B cell (primary cell): ENCODE measurements at regions not wholly inside any gene's neighbourhood (a gene's known extent, or its start where the extent isn't known, plus 50 kb on each side); places are given as distances from the start of the nearest gene placed in this dataset.
"Not testable (repeated sequence)": the region's sequence is repeated elsewhere in the genome, so short reads cannot be mapped to it uniquely, and the experiment has no call there.

Source experiments
- ATAC-seq: fragments of 200-7000 bp; cut with Tn5 transposase; one replicate; pipeline ENCODE4 v1.10.0; 2021; ENCODE audit warnings: low read depth, mild to moderate bottlenecking, moderate number of reproducible peaks, moderate library complexity
- CTCF ChIA-PET: fragments of 350-600 bp; sonication (Branson Sonifier 250); formaldehyde crosslinking; loops from one replicate; lab custom pipeline; 2021; ENCODE audit warnings: antibody characterized with exemption, inconsistent platforms; lab: Charles Lee
- POLR2A ChIA-PET: fragments of 350-600 bp; sonication (Branson Sonifier 250); formaldehyde crosslinking; loops from one replicate; lab custom pipeline; 2021; ENCODE audit warnings: antibody characterized with exemption; lab: Charles Lee
- DNase-seq: peaks from one replicate; pipeline ENCODE4 v3.0.0; 2013
- H2AFZ ChIP-seq: 2 replicates; pipeline ENCODE4 v1.6.1; 2012; ENCODE audit warnings: mild to moderate bottlenecking, low read depth, low read length; ENCODE audit not compliant: insufficient read depth, poor library complexity, severe bottlenecking
- H3K27ac ChIP-seq, 2 donors: 1 replicate in 1 of 2; 2 replicates in 1 of 2; pipeline ENCODE4 v1.5.1; 2012 to 2013; ENCODE audit warnings: low read length in 2 of 2, mild to moderate bottlenecking in 2 of 2, moderate library complexity in 1 of 2
- H3K27me3 ChIP-seq, 4 experiments: fragments of 200-600 bp in 1 of 4; sonication (generic) in 1 of 4; replicated peaks in 1 of 4; 1 replicate in 2 of 4; 2 replicates in 2 of 4; pipeline versions ENCODE4 v1.6.1 to v1.7.0; 2013 to 2016; ENCODE audit warnings: low read length in 3 of 4, mild to moderate bottlenecking in 2 of 4, mixed read lengths in 1 of 4, moderate library complexity in 1 of 4; ENCODE audit not compliant: insufficient read depth in 4 of 4, control insufficient read depth in 3 of 4; ENCODE audit errors: control extremely low read depth in 1 of 4
- H3K36me3 ChIP-seq, 2 experiments: replicated peaks in 1 of 2; 1 replicate in 1 of 2; 2 replicates in 1 of 2; pipeline versions ENCODE4 v1.6.1 to v1.7.1; 2013; ENCODE audit warnings: low read length in 1 of 2; ENCODE audit not compliant: insufficient read depth in 2 of 2, control insufficient read depth in 1 of 2; ENCODE audit errors: control extremely low read depth in 1 of 2, extremely low read depth in 1 of 2
- H3K4me1 ChIP-seq, 2 donors: fragments of 200-600 bp in 1 of 2; sonication (generic) in 1 of 2; 1 replicate in 1 of 2; 2 replicates in 1 of 2; pipeline versions ENCODE4 v1.5.1 to v1.6.1; 2013 to 2017; ENCODE audit warnings: low read length in 2 of 2; ENCODE audit not compliant: control insufficient read depth in 2 of 2, insufficient read depth in 2 of 2
- H3K4me2 ChIP-seq: replicated peaks from 2 replicates; pipeline ENCODE3; 2012; ENCODE audit warnings: mild to moderate bottlenecking, low read depth, low read length; ENCODE audit not compliant: poor library complexity, severe bottlenecking
- H3K4me3 ChIP-seq, 5 experiments: fragments of 200-600 bp in 1 of 5; sonication (generic) in 1 of 5; 1 replicate in 3 of 5; 2 replicates in 2 of 5; pipeline versions ENCODE4 v1.5.1 to v1.7.0; 2011 to 2016; ENCODE audit warnings: low read length in 4 of 5, mild to moderate bottlenecking in 4 of 5, low read depth in 2 of 5, control low read depth in 1 of 5, moderate library complexity in 1 of 5; ENCODE audit not compliant: insufficient read depth in 1 of 5; ENCODE audit errors: control extremely low read depth in 1 of 5, extremely low read depth in 1 of 5
- H3K79me2 ChIP-seq: fragments of 200-600 bp; sonication (generic); one replicate; pipeline ENCODE4 v1.6.0; 2016; ENCODE audit warnings: low read length; ENCODE audit not compliant: control insufficient read depth, insufficient read depth
- H3K9ac ChIP-seq: fragments of 200-600 bp; sonication (generic); 2 replicates; pipeline ENCODE4 v1.6.1; 2017; ENCODE audit warnings: mild to moderate bottlenecking, low read length, moderate library complexity
- H3K9me3 ChIP-seq, 3 donors: one replicate each; pipeline versions ENCODE4 v1.6.1 to v1.7.1; 2013; ENCODE audit warnings: low read length in 2 of 3; ENCODE audit not compliant: control insufficient read depth in 2 of 3, insufficient read depth in 1 of 3; ENCODE audit errors: control extremely low read depth in 1 of 3
- H4K20me1 ChIP-seq: 2 replicates; pipeline ENCODE4 v1.6.0; 2012; ENCODE audit warnings: mild to moderate bottlenecking, low read length; ENCODE audit not compliant: insufficient read depth, control insufficient read depth, poor library complexity, severe bottlenecking
- H3K27ac Mint-ChIP-seq: one replicate; pipeline ENCODE4 v1.8.0; 2021; ENCODE audit warnings: mixed read lengths
- H3K27me3 Mint-ChIP-seq: one replicate; pipeline ENCODE4 v1.8.0; 2021; ENCODE audit warnings: mixed read lengths
- H3K4me1 Mint-ChIP-seq: one replicate; pipeline ENCODE4 v1.8.0; 2021; ENCODE audit warnings: mixed read lengths
- H3K4me3 Mint-ChIP-seq: one replicate; pipeline ENCODE4 v1.8.0; 2021; ENCODE audit warnings: mixed read lengths
- H3K9me3 Mint-ChIP-seq: one replicate; pipeline ENCODE4 v1.8.0; 2022; ENCODE audit warnings: mixed read lengths; ENCODE audit not compliant: insufficient read depth
- EZH2 ChIP-seq: IDR thresholded peaks from 2 replicates; pipeline ENCODE4 v1.6.1; 2012; ENCODE audit warnings: borderline replicate concordance, low read depth, mild to moderate bottlenecking, moderate library complexity, low read length; ENCODE audit not compliant: insufficient read depth, poor library complexity, severe bottlenecking
- WGBS: methylation state at CpG from one replicate; pipeline ENCODE4 v1.1.5; 2013; ENCODE audit warnings: missing lambda C conversion rate; ENCODE audit not compliant: insufficient coverage; 5-methylcytosine and 5-hydroxymethylcytosine counted together
- intact Hi-C: fragments of 100-400 bp; cut with micrococcal nuclease; formaldehyde crosslinking; loops from one replicate; pipeline ENCODE4 v1.10.0; 2022
- TF ChIP-seq, protein P1 (sequence below): fragments of 200-600 bp; IDR thresholded peaks from one replicate; pipeline ENCODE4 v1.8.0; 2022; ENCODE audit warnings: antibody characterized with exemption, mild to moderate bottlenecking

DNA sequence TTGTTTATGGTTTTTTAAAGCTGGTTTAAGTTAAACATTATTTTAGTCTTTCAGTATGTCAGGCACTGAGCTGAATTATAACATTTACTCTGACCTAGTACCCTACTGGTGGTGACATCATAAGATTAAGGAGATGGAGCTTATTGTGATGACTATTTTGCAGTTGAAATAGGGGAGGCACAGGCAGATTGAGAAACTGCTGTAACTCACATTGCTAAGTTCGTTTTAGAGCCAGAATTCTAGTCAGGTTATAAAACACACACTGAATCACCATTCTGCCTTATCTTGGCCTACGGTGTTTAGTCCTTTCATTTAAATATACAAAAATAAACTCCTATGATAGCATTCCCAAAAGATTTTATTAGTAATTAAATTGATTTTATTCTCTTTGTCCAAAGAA is 584.1 kb downstream of the TFAP2A start:
- Histone ChIP-seq H3K4me1 (no peaks in the 10 kb centered on the region), H3K9ac (no peak overlapping the region), H3K4me2 (no peak overlapping the region), H3K36me3 (no peaks in the 10 kb centered on the region), H3K27me3 (no peaks in the 10 kb centered on the region), H3K27ac (no peak overlapping the region), H2AFZ (no peak overlapping the region), H3K9me3 (no peaks in the 10 kb centered on the region), H3K79me2 (no peaks in the 10 kb centered on the region), H4K20me1 (no peaks in the 10 kb centered on the region), H3K4me3 (no peak overlapping the region)
- Mint-ChIP-seq H3K4me3 (no peak overlapping the region), H3K27me3 (no peaks in the 10 kb centered on the region), H3K4me1 (no peaks in the 10 kb centered on the region), H3K27ac (no peak overlapping the region), H3K9me3 (no peaks in the 10 kb centered on the region)
- no peak for DNase-seq
- no peak for ATAC-seq
- WGBS: no CpG with 5 or more reads among the region's 2 CpGs
- POLR2A ChIA-PET: no interaction called here
- intact Hi-C loops: no loop called here
- TF ChIP-seq, protein P1, sequence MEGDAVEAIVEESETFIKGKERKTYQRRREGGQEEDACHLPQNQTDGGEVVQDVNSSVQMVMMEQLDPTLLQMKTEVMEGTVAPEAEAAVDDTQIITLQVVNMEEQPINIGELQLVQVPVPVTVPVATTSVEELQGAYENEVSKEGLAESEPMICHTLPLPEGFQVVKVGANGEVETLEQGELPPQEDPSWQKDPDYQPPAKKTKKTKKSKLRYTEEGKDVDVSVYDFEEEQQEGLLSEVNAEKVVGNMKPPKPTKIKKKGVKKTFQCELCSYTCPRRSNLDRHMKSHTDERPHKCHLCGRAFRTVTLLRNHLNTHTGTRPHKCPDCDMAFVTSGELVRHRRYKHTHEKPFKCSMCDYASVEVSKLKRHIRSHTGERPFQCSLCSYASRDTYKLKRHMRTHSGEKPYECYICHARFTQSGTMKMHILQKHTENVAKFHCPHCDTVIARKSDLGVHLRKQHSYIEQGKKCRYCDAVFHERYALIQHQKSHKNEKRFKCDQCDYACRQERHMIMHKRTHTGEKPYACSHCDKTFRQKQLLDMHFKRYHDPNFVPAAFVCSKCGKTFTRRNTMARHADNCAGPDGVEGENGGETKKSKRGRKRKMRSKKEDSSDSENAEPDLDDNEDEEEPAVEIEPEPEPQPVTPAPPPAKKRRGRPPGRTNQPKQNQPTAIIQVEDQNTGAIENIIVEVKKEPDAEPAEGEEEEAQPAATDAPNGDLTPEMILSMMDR: no peak
- TF ChIP-seq EZH2: no peak
- CTCF ChIA-PET: no interaction called here

DNA sequence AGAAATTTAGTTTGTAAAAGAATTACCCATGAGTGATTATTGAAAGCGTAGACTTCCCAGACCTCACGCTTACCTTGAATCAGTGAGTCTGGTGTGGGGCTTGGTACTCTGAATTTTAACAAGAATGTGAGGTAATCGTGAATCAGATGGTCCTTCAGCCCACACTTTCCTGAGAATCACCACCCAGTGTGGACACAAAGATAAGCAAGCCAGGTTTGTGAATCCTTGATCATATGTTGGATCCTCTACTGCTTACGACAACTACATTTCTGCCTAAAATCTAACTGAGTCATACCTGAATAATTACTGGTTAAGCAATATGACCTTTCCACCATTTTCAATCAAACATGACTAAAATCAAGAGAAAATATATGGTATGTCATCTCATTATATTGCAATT is 589.3 kb downstream of the TFAP2A start:
- no peaks in the 10 kb centered on the region for H3K4me1 ChIP-seq
- 100% methylated on average over 2 of the region's 4 CpGs for WGBS
- Mint-ChIP-seq H3K4me1 (no peaks in the 10 kb centered on the region), H3K27ac (no peak overlapping the region), H3K4me3 (no peak overlapping the region), H3K9me3 (peaks cover 3% of the 10 kb centered on the region), H3K27me3 (no peaks in the 10 kb centered on the region)
- CTCF ChIA-PET: no interaction called here
- intact Hi-C loops: no loop called here
- H3K79me2 ChIP-seq: no peaks in the 10 kb centered on the region
- H3K9ac ChIP-seq: no peak overlapping the region
- no peak overlapping the region for H3K27ac ChIP-seq
- POLR2A ChIA-PET: no interaction called here
- no peak overlapping the region for H3K4me2 ChIP-seq
- H3K27me3 ChIP-seq: no peaks in the 10 kb centered on the region
- H3K9me3 ChIP-seq: no peaks in the 10 kb centered on the region
- no peak overlapping the region for H3K4me3 ChIP-seq
- H2AFZ ChIP-seq: no peak overlapping the region
- no peaks in the 10 kb centered on the region for H4K20me1 ChIP-seq
- TF ChIP-seq, protein P1: no peak
- no peak for TF ChIP-seq EZH2
- H3K36me3 ChIP-seq: no peaks in the 10 kb centered on the region
- ATAC-seq: no peak
- DNase-seq: no peak

DNA sequence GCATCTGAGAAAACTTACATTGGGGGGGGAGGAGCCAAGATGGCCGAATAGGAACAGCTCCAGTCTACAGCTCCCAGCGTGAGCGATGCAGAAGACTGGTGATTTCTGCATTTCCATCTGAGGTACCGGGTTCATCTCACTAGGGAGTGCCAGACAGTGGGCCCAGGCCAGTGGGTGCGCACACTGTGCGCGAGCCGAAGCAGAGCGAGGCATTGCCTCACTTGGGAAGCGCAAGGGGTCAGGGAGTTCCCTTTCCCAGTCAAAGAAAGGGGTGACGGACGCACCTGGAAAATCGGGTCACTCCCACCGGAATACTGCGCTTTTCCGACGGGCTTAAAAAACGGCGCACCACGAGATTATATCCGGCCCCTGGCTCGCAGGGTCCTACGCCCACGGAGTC is 604.1 kb downstream of the TFAP2A start:
- POLR2A ChIA-PET, H3K27ac Mint-ChIP-seq, H2AFZ ChIP-seq, H3K27ac ChIP-seq, H3K4me3 Mint-ChIP-seq, H3K4me2 ChIP-seq, DNase-seq, intact Hi-C loops, CTCF ChIA-PET, H4K20me1 ChIP-seq, ATAC-seq, H3K36me3 ChIP-seq, H3K27me3 ChIP-seq, H3K4me1 Mint-ChIP-seq, H3K4me3 ChIP-seq, H3K4me1 ChIP-seq, H3K79me2 ChIP-seq, H3K9ac ChIP-seq, H3K9me3 ChIP-seq, H3K9me3 Mint-ChIP-seq, H3K27me3 Mint-ChIP-seq: not testable (repeated sequence)
- WGBS: 97% methylated on average over 24 of the region's 24 CpGs
